ENCODE measurements at regions not wholly inside any gene's neighbourhood (a gene's known extent, or its start where the extent isn't known, plus 50 kb on each side); places are given as distances from the start of the nearest gene placed in this dataset.

DNA sequence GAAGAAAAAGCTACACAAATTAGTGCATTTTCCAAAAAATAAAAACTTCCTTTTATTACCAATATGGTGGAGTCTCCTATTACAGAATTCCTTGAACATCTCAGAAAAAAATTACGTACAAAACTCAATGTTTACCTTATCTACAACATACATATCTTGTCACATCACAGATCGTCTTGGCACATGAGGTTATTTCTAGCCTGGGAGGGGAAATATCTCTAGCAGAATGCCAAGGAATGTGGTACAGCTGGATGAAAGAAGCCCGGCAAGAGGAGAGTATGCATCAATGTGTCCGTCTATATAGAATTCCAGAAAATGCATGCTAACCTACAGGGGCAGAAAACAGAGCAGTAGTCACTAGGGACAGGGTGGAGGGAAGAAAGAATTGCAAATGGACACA is 443.8 kb downstream of the ZSWIM6 start (continued):
- TF ChIP-seq GABPA (IDR thresholded peaks at IDR 0.05; ENCODE audit: borderline replicate concordance, insufficient read depth, low read length) = no peak
- no peak for TF ChIP-seq KDM4A (IDR thresholded peaks at IDR 0.05; ENCODE audit: low read depth, low read length, severe bottlenecking)
- TF ChIP-seq SP1 (IDR thresholded peaks at IDR 0.05; ENCODE audit: low read depth, low read length) = no peak
- TF ChIP-seq, protein P1, sequence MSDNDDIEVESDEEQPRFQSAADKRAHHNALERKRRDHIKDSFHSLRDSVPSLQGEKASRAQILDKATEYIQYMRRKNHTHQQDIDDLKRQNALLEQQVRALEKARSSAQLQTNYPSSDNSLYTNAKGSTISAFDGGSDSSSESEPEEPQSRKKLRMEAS (IDR thresholded peaks at IDR 0.05) = no peak
- TF ChIP-seq NANOG (IDR thresholded peaks at IDR 0.05; ENCODE audit: insufficient read depth, low read depth, low read length, poor library complexity, severe bottlenecking) = no peak
